ENCODE measurements at regions not wholly inside any gene's neighbourhood (a gene's known extent, or its start where the extent isn't known, plus 50 kb on each side); places are given as distances from the start of the nearest gene placed in this dataset.

DNA sequence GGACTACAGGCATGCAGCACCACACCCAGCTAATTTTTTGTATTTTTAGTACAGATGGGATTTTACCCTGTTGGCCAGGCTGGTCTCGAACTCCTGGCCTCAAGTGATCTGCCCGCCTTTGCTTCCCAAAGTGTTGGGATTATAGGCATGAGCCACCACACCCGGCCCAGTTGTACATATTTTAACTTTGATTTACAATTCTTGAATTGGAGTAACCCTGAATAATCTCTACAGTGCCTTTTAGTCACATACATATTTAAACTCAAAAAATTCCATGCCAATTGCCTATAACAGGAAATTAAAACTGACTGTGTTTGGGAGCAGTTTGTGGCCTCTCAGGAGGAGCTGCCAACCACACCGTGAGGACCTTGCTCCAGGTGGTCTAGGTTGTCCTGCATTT lies 199.8 kb upstream of the PDE10A start:
- no peak for DNase-seq (ENCODE audit: low read depth)
- H3K36me3 ChIP-seq (ENCODE audit: control insufficient read depth, insufficient read depth, low read length) = no peaks in the 10 kb centered on the region
- ChIA-PET POLR2A (no interaction called here), CTCF (no interaction called here)
- H3K4me3 ChIP-seq (ENCODE audit: low read depth, low read length) = no peak overlapping the region
- H3K27me3 ChIP-seq (ENCODE audit: control insufficient read depth, insufficient read depth, low read length) = no peaks in the 10 kb centered on the region
- TF ChIP-seq, protein P1, sequence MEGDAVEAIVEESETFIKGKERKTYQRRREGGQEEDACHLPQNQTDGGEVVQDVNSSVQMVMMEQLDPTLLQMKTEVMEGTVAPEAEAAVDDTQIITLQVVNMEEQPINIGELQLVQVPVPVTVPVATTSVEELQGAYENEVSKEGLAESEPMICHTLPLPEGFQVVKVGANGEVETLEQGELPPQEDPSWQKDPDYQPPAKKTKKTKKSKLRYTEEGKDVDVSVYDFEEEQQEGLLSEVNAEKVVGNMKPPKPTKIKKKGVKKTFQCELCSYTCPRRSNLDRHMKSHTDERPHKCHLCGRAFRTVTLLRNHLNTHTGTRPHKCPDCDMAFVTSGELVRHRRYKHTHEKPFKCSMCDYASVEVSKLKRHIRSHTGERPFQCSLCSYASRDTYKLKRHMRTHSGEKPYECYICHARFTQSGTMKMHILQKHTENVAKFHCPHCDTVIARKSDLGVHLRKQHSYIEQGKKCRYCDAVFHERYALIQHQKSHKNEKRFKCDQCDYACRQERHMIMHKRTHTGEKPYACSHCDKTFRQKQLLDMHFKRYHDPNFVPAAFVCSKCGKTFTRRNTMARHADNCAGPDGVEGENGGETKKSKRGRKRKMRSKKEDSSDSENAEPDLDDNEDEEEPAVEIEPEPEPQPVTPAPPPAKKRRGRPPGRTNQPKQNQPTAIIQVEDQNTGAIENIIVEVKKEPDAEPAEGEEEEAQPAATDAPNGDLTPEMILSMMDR (IDR thresholded peaks at IDR 0.05; ENCODE audit: insufficient read depth, low read depth, low read length) = no peak

DNA sequence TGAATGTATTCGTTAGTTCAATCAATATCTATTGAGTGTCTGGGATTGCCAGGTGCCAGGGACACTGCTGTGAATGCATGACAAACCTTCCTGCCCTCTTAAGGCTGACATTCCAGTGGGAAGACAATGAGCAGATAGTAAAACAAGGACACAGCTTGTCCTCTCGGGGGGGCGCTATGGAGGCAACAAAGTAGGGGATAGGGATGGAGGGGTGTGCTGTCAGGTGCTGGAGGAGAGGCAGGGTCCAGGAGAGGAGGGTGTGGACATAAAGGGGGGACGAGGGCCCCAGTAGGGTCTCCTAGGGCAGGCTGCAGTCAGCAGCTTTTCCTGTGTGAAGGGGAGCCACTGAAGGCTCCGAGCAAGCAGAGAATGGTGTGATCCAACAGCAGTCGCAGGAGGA lies 198.2 kb upstream of the PDE10A start:
- POLR2A ChIA-PET = no interaction called here
- H3K4me3 ChIP-seq (ENCODE audit: low read depth, low read length) = no peak overlapping the region
- DNase-seq (ENCODE audit: low read depth) = no peak
- no peaks in the 10 kb centered on the region for H3K27me3 ChIP-seq (ENCODE audit: control insufficient read depth, insufficient read depth, low read length)
- H3K36me3 ChIP-seq (ENCODE audit: control insufficient read depth, insufficient read depth, low read length) = no peaks in the 10 kb centered on the region
- CTCF ChIA-PET = no interaction called here
- TF ChIP-seq, protein P1 (IDR thresholded peaks at IDR 0.05; ENCODE audit: insufficient read depth, low read depth, low read length) = no peak

DNA sequence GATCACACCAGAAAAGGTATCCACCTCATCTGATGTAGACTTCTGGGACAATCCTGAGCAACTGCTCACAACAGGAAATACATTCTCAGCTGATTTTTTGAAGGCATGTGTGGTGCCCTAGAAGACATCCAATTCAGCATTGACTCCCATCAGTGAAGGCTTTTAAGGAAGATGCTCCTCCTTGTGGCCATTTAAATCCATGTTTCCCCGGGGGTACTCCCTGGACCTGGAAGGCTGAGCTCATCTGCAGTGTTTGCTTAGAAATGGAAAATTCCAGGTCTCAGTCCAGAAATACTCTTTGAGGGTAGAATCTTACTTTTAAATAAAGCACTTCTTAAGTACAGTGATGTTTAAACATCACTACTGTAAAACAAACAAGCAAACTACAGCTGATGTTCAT lies 195.5 kb upstream of the PDE10A start:
- DNase-seq (ENCODE audit: low read depth) = no peak
- CTCF ChIA-PET = interaction anchor here (0.6 to 0.8 kb wide), 2 partner anchors 8 to 225 kb away, joined by 3 to 5 read pairs; no protein-coding TSS in a partner anchor
- POLR2A ChIA-PET = no interaction called here
- no peaks in the 10 kb centered on the region for H3K36me3 ChIP-seq (ENCODE audit: control insufficient read depth, insufficient read depth, low read length)
- H3K4me3 ChIP-seq (ENCODE audit: low read depth, low read length) = no peak overlapping the region
- TF ChIP-seq, protein P1 (IDR thresholded peaks at IDR 0.05; ENCODE audit: insufficient read depth, low read depth, low read length) = no peak
- no peaks in the 10 kb centered on the region for H3K27me3 ChIP-seq (ENCODE audit: control insufficient read depth, insufficient read depth, low read length)

DNA sequence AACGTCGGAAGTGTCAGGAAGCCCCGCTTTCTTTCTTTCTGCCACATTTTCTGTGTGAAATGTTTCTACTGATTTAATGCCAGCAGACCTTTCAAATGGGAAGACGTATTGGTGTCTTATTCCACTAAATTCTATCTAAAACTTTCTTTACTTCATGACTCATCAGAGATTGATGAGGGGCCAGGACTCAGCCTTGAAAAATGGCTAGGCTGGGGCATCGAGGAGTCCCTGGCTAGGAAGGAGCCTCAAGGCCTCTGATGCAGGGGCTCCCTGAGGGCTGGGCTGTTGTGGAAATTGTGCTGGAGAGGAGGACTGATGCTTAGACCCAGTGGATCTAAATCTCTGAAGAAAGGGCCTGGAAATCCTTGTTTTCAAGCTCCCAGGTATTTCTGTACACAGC lies 192.8 kb upstream of the PDE10A start:
- Histone ChIP-seq H3K4me3 (ENCODE audit: low read depth, low read length) (no peak overlapping the region), H3K36me3 (ENCODE audit: control insufficient read depth, insufficient read depth, low read length) (no peaks in the 10 kb centered on the region), H3K27me3 (ENCODE audit: control insufficient read depth, insufficient read depth, low read length) (no peaks in the 10 kb centered on the region)
- TF ChIP-seq, protein P1 (IDR thresholded peaks at IDR 0.05; ENCODE audit: insufficient read depth, low read depth, low read length) = no peak
- CTCF ChIA-PET = no interaction called here
- DNase-seq (ENCODE audit: low read depth) = no peak
- POLR2A ChIA-PET = no interaction called here

DNA sequence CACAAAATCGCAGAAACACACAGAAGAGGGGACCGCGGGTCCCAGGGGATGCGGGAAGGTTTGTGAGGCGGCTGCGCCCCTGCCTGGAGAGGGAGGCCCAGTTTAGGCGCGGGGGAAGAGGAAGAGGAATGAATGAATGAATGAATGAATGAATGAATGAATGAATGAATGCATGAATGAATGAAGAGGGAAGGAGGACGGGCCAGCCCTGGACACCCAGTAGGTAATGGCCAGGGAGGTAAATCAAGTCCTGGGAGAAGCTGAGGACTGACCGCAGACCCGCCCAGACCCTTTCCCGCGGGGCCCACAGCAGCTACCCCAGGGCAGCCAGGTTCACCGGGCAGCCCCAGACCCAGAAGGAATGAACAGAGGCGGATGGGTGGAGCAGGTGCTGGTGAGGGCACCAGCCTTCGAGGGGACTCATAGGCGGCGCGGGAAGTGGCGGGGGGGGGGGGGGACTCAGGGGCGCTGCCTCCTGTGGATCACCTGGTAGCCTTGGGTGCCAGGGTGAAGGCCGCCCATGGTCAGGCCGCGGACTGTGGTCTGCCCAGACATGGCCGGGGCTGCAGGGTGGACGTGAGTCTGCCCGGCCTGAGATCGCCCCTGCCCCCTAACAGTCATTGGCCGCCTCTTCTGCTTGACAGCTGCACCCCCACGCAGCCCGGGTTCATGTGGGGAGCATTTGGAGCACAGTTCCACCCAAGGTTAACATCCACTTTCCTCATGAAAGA lies 192.0 kb upstream of the PDE10A start:
- TF ChIP-seq, protein P1 (IDR thresholded peaks at IDR 0.05; ENCODE audit: insufficient read depth, low read depth, low read length) = no peak
- CTCF ChIA-PET = no interaction called here

More for the DNA sequence above, 192.0 kb upstream of the PDE10A start:
- no peak for DNase-seq (ENCODE audit: low read depth)
- no peaks in the 10 kb centered on the region for H3K36me3 ChIP-seq (ENCODE audit: control insufficient read depth, insufficient read depth, low read length)
- POLR2A ChIA-PET = no interaction called here
- no peak overlapping the region for H3K4me3 ChIP-seq (ENCODE audit: low read depth, low read length)
- H3K27me3 ChIP-seq (ENCODE audit: control insufficient read depth, insufficient read depth, low read length) = no peaks in the 10 kb centered on the region
